Retinal pigment epithelial cell (primary cell): ENCODE measurements at regions not wholly inside any gene's neighbourhood (a gene's known extent, or its start where the extent isn't known, plus 50 kb on each side); places are given as distances from the start of the nearest gene placed in this dataset.

Experiments used
- DNase-seq: peaks from one replicate; pipeline ENCODE4 v3.0.0-alpha.2; 2010; ENCODE audit warnings: low read depth
- H3K4me3 ChIP-seq: 2 replicates; pipeline ENCODE4 v1.5.1; 2011; ENCODE audit warnings: mild to moderate bottlenecking, low read length, control low read depth, moderate library complexity
- TF ChIP-seq, protein P1 (sequence below): conservative IDR thresholded peaks from 2 replicates; pipeline ENCODE4 v1.5.1; 2011; ENCODE audit warnings: low read depth, low read length, control low read depth, inconsistent platforms

DNA sequence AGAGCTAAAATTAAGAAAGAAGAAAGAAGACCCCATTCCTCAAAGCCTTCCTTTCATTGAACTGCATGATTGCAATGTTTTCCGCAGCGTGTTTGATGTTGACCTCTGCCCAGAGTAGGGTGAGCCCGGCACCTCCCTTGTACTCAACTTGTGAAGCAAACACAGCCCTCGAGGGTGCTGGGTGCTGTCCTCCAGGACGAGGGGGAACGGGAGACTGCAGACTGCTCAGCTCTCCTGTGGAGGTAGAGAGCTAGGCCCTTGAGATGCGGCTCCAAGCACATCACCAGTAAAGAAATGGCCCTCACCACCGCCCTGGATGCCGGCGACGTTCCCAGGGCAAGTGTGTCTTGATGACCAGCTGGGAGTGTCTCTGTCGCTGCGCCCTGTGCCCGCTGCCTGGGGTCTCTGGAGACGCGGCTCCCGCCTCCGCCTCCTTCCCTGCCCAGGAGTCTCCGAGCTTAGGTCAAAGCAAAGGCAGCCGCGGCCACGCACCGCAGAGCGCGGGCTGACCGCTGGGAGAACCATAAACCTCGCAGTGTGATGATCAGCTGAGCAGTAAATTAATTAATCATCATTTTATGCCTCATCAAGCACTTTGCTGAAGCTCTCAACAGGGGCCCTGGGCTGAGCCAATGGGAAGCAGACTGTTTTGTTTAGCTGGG lies 108.7 kb downstream of the IRX2 start:
- no peak for DNase-seq
- TF ChIP-seq, protein P1, sequence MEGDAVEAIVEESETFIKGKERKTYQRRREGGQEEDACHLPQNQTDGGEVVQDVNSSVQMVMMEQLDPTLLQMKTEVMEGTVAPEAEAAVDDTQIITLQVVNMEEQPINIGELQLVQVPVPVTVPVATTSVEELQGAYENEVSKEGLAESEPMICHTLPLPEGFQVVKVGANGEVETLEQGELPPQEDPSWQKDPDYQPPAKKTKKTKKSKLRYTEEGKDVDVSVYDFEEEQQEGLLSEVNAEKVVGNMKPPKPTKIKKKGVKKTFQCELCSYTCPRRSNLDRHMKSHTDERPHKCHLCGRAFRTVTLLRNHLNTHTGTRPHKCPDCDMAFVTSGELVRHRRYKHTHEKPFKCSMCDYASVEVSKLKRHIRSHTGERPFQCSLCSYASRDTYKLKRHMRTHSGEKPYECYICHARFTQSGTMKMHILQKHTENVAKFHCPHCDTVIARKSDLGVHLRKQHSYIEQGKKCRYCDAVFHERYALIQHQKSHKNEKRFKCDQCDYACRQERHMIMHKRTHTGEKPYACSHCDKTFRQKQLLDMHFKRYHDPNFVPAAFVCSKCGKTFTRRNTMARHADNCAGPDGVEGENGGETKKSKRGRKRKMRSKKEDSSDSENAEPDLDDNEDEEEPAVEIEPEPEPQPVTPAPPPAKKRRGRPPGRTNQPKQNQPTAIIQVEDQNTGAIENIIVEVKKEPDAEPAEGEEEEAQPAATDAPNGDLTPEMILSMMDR = no peak
- no peak overlapping the region for H3K4me3 ChIP-seq

DNA sequence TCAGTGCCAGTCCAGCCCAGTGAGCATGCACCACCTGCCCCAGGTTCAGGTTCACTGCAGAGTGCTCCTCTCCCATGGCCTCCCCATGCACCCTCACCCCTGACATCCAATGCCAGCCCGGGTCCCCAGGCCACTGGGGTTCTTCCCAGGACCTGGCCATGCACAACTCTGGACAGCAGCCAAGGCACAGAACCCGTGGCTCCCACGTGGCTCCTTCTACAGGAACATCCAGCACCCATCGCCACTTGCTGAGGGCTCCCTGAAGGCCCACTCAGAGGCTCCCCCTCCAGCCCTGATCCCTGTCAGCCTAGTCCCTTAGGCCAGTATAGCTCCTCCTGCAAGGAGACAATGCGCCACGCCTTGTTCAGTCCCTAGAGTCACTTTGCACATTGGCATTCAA lies 110.8 kb downstream of the IRX2 start:
- H3K4me3 ChIP-seq = no peak overlapping the region
- TF ChIP-seq, protein P1 = no peak
- no peak for DNase-seq

DNA sequence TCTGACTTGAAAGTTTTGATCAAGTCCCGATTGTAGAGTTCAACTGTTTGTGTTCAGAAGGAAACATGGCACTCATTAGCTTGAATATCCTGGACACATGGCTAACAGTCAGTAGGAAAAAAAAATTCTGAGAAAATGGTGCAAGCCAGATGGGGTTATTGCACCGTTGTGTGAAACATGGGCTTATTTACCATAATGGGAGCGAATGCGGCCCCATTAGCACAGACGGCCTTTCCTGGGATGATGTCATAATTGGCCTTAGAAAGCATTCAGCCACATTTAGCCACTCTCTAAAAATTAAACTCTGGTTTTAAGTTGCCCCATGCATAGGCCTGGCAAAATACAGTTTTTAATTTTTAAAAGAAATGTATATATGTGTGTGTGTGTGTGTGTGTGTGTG lies 112.1 kb downstream of the IRX2 start:
- no peak overlapping the region for H3K4me3 ChIP-seq
- DNase-seq = no peak
- TF ChIP-seq, protein P1 = no peak

DNA sequence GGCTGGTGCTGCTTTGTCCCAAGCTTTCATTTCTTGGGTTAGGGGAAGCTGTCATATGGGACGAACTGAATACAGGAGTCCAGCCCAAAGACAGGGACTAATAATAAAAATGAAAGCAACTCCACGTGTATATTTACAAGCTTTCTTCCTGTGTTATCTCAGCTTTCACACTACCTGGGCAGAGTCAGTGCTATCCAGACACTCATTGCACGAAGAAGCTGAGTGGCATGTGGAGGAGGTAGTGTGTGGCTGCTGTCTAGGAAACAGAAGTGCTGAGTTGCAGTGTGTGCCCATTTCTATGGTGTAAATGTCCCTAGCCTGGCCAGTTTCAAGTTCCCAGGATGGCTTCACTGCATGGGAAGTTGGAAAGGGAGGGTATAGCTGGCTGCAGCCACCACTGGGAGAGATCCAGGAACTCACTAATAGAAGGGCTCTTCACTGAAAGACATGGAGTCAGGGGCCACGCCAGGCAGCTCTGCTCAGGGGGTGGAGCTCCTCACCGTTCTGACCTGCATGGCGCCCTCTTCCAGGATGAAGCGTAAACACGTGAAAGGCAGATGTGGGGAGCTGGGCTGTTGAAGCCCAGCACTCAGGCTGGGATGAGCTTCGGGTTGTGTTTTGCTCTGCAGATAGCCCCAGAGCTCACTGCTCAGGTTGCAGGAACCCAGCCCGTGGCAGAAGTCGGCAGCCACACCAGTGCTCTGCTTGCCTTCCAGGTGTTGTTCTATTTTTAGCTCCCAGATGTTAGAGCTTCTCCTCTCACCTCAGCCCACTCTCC lies 116.9 kb downstream of the IRX2 start:
- no peak overlapping the region for H3K4me3 ChIP-seq
- DNase-seq = no peak
- TF ChIP-seq, protein P1 = no peak

DNA sequence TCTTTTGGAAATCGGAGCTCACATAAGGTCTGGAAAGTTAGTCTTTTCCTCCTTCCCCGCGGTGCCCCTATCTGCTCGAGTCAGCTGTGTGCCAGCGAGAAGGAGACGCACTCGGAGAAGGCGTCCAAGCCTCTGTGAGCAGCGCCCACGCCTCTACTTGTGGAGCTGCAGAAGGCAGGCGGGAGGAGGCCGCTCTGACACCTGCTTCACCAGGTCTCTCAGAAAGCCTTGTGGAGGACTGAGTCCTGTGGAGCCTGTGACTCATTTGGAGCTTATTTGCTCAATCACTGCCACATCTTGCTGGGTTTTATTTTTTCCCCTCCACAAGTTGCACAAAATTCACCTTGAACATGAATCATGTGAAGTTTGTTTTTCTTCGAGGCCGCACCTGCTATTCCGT lies 117.5 kb downstream of the IRX2 start:
- TF ChIP-seq, protein P1 = no peak
- H3K4me3 ChIP-seq = no peak overlapping the region
- no peak for DNase-seq

DNA sequence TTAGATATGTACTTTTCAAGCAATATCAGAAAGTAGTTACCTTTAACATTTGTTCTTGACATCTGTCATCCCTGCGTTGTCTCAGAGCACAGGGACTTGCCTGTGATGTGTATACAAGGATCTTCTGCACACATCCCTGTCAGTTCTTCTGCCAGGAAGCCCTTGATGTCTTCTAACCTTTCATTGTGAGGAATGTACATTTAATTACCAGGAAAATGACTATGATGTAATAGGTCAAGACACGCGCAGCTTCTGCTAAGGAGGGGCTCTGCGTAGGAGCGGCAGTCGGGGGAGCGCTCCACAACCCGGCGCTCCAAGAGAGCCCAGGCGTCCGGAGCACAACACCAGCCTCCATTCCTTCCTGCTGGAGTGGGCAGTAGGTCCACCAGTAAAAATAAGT lies 119.7 kb downstream of the IRX2 start:
- no peak for DNase-seq
- TF ChIP-seq, protein P1 = no peak
- H3K4me3 ChIP-seq = no peak overlapping the region

DNA sequence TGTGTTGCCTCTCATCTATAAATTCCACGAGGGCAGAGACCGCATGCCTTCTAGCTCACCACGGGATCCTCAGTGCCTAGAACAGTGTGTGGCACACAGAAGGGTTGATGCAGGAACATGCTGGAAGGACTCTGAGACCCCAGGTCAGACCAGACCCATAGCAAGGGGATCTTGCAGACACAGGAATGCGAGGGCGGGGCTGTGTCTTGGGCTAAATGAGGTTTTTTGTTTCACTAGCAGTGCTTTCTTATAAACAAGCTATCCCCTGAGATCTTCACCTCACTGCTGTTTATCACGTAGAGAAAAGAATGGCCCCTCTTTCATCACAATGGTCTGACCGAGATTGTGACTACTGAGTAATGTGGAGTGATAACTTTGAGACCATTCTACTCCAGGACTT lies 122.4 kb downstream of the IRX2 start:
- DNase-seq = no peak
- TF ChIP-seq, protein P1 = no peak
- no peak overlapping the region for H3K4me3 ChIP-seq
